B cell (primary cell): ENCODE measurements at regions not wholly inside any gene's neighbourhood (a gene's known extent, or its start where the extent isn't known, plus 50 kb on each side); places are given as distances from the start of the nearest gene placed in this dataset.

Experiments used
- ATAC-seq: fragments of 200-7000 bp; cut with Tn5 transposase; one replicate; pipeline ENCODE4 v1.10.0; 2021; ENCODE audit warnings: low read depth, mild to moderate bottlenecking, moderate number of reproducible peaks, moderate library complexity
- CTCF ChIA-PET: fragments of 350-600 bp; sonication (Branson Sonifier 250); formaldehyde crosslinking; loops from one replicate; lab custom pipeline; 2021; ENCODE audit warnings: antibody characterized with exemption, inconsistent platforms; lab: Charles Lee
- POLR2A ChIA-PET: fragments of 350-600 bp; sonication (Branson Sonifier 250); formaldehyde crosslinking; loops from one replicate; lab custom pipeline; 2021; ENCODE audit warnings: antibody characterized with exemption; lab: Charles Lee
- DNase-seq: peaks from one replicate; pipeline ENCODE4 v3.0.0; 2013
- H2AFZ ChIP-seq: 2 replicates; pipeline ENCODE4 v1.6.1; 2012; ENCODE audit warnings: mild to moderate bottlenecking, low read depth, low read length; ENCODE audit not compliant: insufficient read depth, poor library complexity, severe bottlenecking
- H3K27ac ChIP-seq, 2 donors: 1 replicate in 1 of 2; 2 replicates in 1 of 2; pipeline ENCODE4 v1.5.1; 2012 to 2013; ENCODE audit warnings: low read length in 2 of 2, mild to moderate bottlenecking in 2 of 2, moderate library complexity in 1 of 2
- H3K27me3 ChIP-seq, 4 experiments: fragments of 200-600 bp in 1 of 4; sonication (generic) in 1 of 4; replicated peaks in 1 of 4; 1 replicate in 2 of 4; 2 replicates in 2 of 4; pipeline versions ENCODE4 v1.6.1 to v1.7.0; 2013 to 2016; ENCODE audit warnings: low read length in 3 of 4, mild to moderate bottlenecking in 2 of 4, mixed read lengths in 1 of 4, moderate library complexity in 1 of 4; ENCODE audit not compliant: insufficient read depth in 4 of 4, control insufficient read depth in 3 of 4; ENCODE audit errors: control extremely low read depth in 1 of 4
- H3K36me3 ChIP-seq, 2 experiments: replicated peaks in 1 of 2; 1 replicate in 1 of 2; 2 replicates in 1 of 2; pipeline versions ENCODE4 v1.6.1 to v1.7.1; 2013; ENCODE audit warnings: low read length in 1 of 2; ENCODE audit not compliant: insufficient read depth in 2 of 2, control insufficient read depth in 1 of 2; ENCODE audit errors: control extremely low read depth in 1 of 2, extremely low read depth in 1 of 2
- H3K4me1 ChIP-seq, 2 donors: fragments of 200-600 bp in 1 of 2; sonication (generic) in 1 of 2; 1 replicate in 1 of 2; 2 replicates in 1 of 2; pipeline versions ENCODE4 v1.5.1 to v1.6.1; 2013 to 2017; ENCODE audit warnings: low read length in 2 of 2; ENCODE audit not compliant: control insufficient read depth in 2 of 2, insufficient read depth in 2 of 2
- H3K4me2 ChIP-seq: replicated peaks from 2 replicates; pipeline ENCODE3; 2012; ENCODE audit warnings: mild to moderate bottlenecking, low read depth, low read length; ENCODE audit not compliant: poor library complexity, severe bottlenecking
- H3K4me3 ChIP-seq, 5 experiments: fragments of 200-600 bp in 1 of 5; sonication (generic) in 1 of 5; 1 replicate in 3 of 5; 2 replicates in 2 of 5; pipeline versions ENCODE4 v1.5.1 to v1.7.0; 2011 to 2016; ENCODE audit warnings: low read length in 4 of 5, mild to moderate bottlenecking in 4 of 5, low read depth in 2 of 5, control low read depth in 1 of 5, moderate library complexity in 1 of 5; ENCODE audit not compliant: insufficient read depth in 1 of 5; ENCODE audit errors: control extremely low read depth in 1 of 5, extremely low read depth in 1 of 5
- H3K79me2 ChIP-seq: fragments of 200-600 bp; sonication (generic); one replicate; pipeline ENCODE4 v1.6.0; 2016; ENCODE audit warnings: low read length; ENCODE audit not compliant: control insufficient read depth, insufficient read depth
- H3K9ac ChIP-seq: fragments of 200-600 bp; sonication (generic); 2 replicates; pipeline ENCODE4 v1.6.1; 2017; ENCODE audit warnings: mild to moderate bottlenecking, low read length, moderate library complexity
- H3K9me3 ChIP-seq, 3 donors: one replicate each; pipeline versions ENCODE4 v1.6.1 to v1.7.1; 2013; ENCODE audit warnings: low read length in 2 of 3; ENCODE audit not compliant: control insufficient read depth in 2 of 3, insufficient read depth in 1 of 3; ENCODE audit errors: control extremely low read depth in 1 of 3
- H4K20me1 ChIP-seq: 2 replicates; pipeline ENCODE4 v1.6.0; 2012; ENCODE audit warnings: mild to moderate bottlenecking, low read length; ENCODE audit not compliant: insufficient read depth, control insufficient read depth, poor library complexity, severe bottlenecking
- H3K27ac Mint-ChIP-seq: one replicate; pipeline ENCODE4 v1.8.0; 2021; ENCODE audit warnings: mixed read lengths
- H3K27me3 Mint-ChIP-seq: one replicate; pipeline ENCODE4 v1.8.0; 2021; ENCODE audit warnings: mixed read lengths
- H3K4me1 Mint-ChIP-seq: one replicate; pipeline ENCODE4 v1.8.0; 2021; ENCODE audit warnings: mixed read lengths
- H3K4me3 Mint-ChIP-seq: one replicate; pipeline ENCODE4 v1.8.0; 2021; ENCODE audit warnings: mixed read lengths
- H3K9me3 Mint-ChIP-seq: one replicate; pipeline ENCODE4 v1.8.0; 2022; ENCODE audit warnings: mixed read lengths; ENCODE audit not compliant: insufficient read depth
- EZH2 ChIP-seq: IDR thresholded peaks from 2 replicates; pipeline ENCODE4 v1.6.1; 2012; ENCODE audit warnings: borderline replicate concordance, low read depth, mild to moderate bottlenecking, moderate library complexity, low read length; ENCODE audit not compliant: insufficient read depth, poor library complexity, severe bottlenecking
- WGBS: methylation state at CpG from one replicate; pipeline ENCODE4 v1.1.5; 2013; ENCODE audit warnings: missing lambda C conversion rate; ENCODE audit not compliant: insufficient coverage; 5-methylcytosine and 5-hydroxymethylcytosine counted together
- intact Hi-C: fragments of 100-400 bp; cut with micrococcal nuclease; formaldehyde crosslinking; loops from one replicate; pipeline ENCODE4 v1.10.0; 2022
- TF ChIP-seq, protein P1 (sequence below): fragments of 200-600 bp; IDR thresholded peaks from one replicate; pipeline ENCODE4 v1.8.0; 2022; ENCODE audit warnings: antibody characterized with exemption, mild to moderate bottlenecking

DNA sequence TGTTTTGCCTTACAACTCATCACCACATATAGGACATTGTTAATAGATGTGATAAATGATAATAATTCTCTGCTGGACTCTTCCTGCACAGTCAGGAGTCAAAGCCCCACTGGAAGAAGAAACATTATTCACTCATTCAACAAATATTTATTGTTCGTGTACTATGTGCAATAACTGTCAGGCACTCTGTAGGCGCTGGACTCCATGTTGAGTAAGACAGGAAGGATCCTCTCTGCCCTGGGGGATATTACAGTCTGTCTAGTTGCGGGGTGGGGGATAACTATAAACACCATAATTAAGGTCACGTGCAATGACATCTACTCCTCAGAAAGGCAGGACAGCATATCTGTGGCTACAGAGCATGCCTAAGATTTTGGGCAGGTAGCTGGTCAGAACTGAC, 281.1 kb downstream of the FAT3 start:
- no peaks in the 10 kb centered on the region for H3K27me3 ChIP-seq
- ATAC-seq, result no peak
- H3K36me3 ChIP-seq, result no peaks in the 10 kb centered on the region
- ChIA-PET CTCF (no interaction called here), POLR2A (no interaction called here)
- H3K79me2 ChIP-seq, result no peaks in the 10 kb centered on the region
- H3K4me3 ChIP-seq, result no peak overlapping the region
- Mint-ChIP-seq H3K9me3 (no peaks in the 10 kb centered on the region), H3K4me3 (no peak overlapping the region), H3K27ac (no peak overlapping the region), H3K4me1 (no peaks in the 10 kb centered on the region), H3K27me3 (no peaks in the 10 kb centered on the region)
- no peaks in the 10 kb centered on the region for H3K4me1 ChIP-seq
- TF ChIP-seq, protein P1, sequence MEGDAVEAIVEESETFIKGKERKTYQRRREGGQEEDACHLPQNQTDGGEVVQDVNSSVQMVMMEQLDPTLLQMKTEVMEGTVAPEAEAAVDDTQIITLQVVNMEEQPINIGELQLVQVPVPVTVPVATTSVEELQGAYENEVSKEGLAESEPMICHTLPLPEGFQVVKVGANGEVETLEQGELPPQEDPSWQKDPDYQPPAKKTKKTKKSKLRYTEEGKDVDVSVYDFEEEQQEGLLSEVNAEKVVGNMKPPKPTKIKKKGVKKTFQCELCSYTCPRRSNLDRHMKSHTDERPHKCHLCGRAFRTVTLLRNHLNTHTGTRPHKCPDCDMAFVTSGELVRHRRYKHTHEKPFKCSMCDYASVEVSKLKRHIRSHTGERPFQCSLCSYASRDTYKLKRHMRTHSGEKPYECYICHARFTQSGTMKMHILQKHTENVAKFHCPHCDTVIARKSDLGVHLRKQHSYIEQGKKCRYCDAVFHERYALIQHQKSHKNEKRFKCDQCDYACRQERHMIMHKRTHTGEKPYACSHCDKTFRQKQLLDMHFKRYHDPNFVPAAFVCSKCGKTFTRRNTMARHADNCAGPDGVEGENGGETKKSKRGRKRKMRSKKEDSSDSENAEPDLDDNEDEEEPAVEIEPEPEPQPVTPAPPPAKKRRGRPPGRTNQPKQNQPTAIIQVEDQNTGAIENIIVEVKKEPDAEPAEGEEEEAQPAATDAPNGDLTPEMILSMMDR, result no peak
- TF ChIP-seq EZH2, result no peak
- no peak for DNase-seq
- H3K9me3 ChIP-seq, result no peaks in the 10 kb centered on the region
- H2AFZ ChIP-seq, result no peak overlapping the region
- H4K20me1 ChIP-seq, result no peaks in the 10 kb centered on the region
- 97% methylated on average over 4 of the region's 4 CpGs for WGBS
- no peak overlapping the region for H3K4me2 ChIP-seq
- no peak overlapping the region for H3K9ac ChIP-seq
- no peak overlapping the region for H3K27ac ChIP-seq
- intact Hi-C loops, result no loop called here

DNA sequence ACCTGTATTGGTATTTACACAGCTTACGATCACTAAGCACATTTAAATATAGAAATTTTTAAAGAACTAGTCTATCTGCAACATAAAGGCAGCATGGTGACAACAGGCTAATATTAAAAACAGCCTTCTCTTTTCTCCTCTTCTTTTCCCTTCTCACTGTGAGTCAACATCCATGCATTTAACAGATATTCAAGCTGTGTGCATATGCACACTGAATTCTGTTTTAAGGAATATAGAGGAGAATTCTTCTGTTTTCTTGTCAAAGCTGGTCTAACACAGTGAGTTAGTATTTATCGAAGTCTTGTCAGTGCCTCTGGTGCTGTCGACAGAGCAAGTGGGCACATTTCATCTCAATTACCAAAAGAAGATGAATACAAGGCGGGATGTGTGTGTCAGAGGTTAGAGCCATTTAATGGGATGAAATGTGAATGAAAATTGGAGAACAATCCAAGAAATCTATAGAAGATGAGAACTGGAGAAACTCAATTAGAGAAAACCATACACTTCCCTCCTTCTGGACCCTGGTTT, 282.3 kb downstream of the FAT3 start:
- Mint-ChIP-seq H3K27ac (no peak overlapping the region), H3K9me3 (no peaks in the 10 kb centered on the region), H3K4me1 (no peaks in the 10 kb centered on the region), H3K4me3 (no peak overlapping the region), H3K27me3 (no peaks in the 10 kb centered on the region)
- Histone ChIP-seq H3K4me3 (no peak overlapping the region), H3K27me3 (no peaks in the 10 kb centered on the region), H3K4me2 (no peak overlapping the region), H4K20me1 (no peaks in the 10 kb centered on the region), H3K27ac (no peak overlapping the region), H3K79me2 (no peaks in the 10 kb centered on the region), H3K9me3 (no peaks in the 10 kb centered on the region), H3K4me1 (no peaks in the 10 kb centered on the region), H3K36me3 (no peaks in the 10 kb centered on the region), H2AFZ (no peak overlapping the region), H3K9ac (no peak overlapping the region)
- POLR2A ChIA-PET, result no interaction called here
- TF ChIP-seq, protein P1, result no peak
- no peak for TF ChIP-seq EZH2
- intact Hi-C loops, result no loop called here
- WGBS, result 100% methylated on average over 1 of the region's 4 CpGs
- DNase-seq (no peak), ATAC-seq (no peak)
- CTCF ChIA-PET, result no interaction called here
